ENCODE measurements at regions not wholly inside any gene's neighbourhood (a gene's known extent, or its start where the extent isn't known, plus 50 kb on each side); places are given as distances from the start of the nearest gene placed in this dataset.

- TF ChIP-seq EZH2phosphoT487 (conservative IDR thresholded peaks at IDR 0.05; ENCODE audit: low read length) (no peak), CTCF (IDR thresholded peaks at IDR 0.05; ENCODE audit: insufficient read depth, low read length, poor library complexity, severe bottlenecking) (no peak)
- H3K27ac ChIP-seq (ENCODE audit: low read depth, low read length): no peak overlapping the region
- no peaks in the 10 kb centered on the region for H3K27me3 ChIP-seq (ENCODE audit: low read length)
- H3K9ac ChIP-seq (ENCODE audit: low read length): no peak overlapping the region
- H3K9me2 ChIP-seq (replicated peaks; ENCODE audit: insufficient read depth, low read length): no peaks in the 10 kb centered on the region
- no peaks in the 10 kb centered on the region for H3F3A ChIP-seq (ENCODE audit: insufficient read depth)
- no peak overlapping the region for H3K4me2 ChIP-seq (ENCODE audit: low read depth, low read length, poor library complexity, severe bottlenecking)
- H2AFZ ChIP-seq (ENCODE audit: low read depth, low read length, severe bottlenecking): no peak overlapping the region
- H3K4me3 ChIP-seq (ENCODE audit: insufficient read depth, low read length, poor library complexity, severe bottlenecking): no peak overlapping the region
- no peaks in the 10 kb centered on the region for H3K79me2 ChIP-seq (ENCODE audit: insufficient read depth, low read length)
- H3K9me3 ChIP-seq (ENCODE audit: insufficient read depth, low read length): no peaks in the 10 kb centered on the region
- no peaks in the 10 kb centered on the region for H4K20me1 ChIP-seq (ENCODE audit: low read depth, low read length)
- no peaks in the 10 kb centered on the region for H3K36me3 ChIP-seq (ENCODE audit: low read length)
Observed at GRCh38 chr9:17894501-17895160, 315.8 kb downstream of the SH3GL2 start.

- H3K79me2 ChIP-seq (ENCODE audit: insufficient read depth, low read length): no peaks in the 10 kb centered on the region
- no peaks in the 10 kb centered on the region for H3K9me2 ChIP-seq (replicated peaks; ENCODE audit: insufficient read depth, low read length)
- no peak overlapping the region for H3K27ac ChIP-seq (ENCODE audit: low read depth, low read length)
- no peak overlapping the region for H2AFZ ChIP-seq (ENCODE audit: low read depth, low read length, severe bottlenecking)
- no peaks in the 10 kb centered on the region for H3K36me3 ChIP-seq (ENCODE audit: low read length)
- no peaks in the 10 kb centered on the region for H3K27me3 ChIP-seq (ENCODE audit: low read length)
- TF ChIP-seq CTCF (IDR thresholded peaks at IDR 0.05; ENCODE audit: insufficient read depth, low read length, poor library complexity, severe bottlenecking): no peak
- no peak for TF ChIP-seq EZH2phosphoT487 (conservative IDR thresholded peaks at IDR 0.05; ENCODE audit: low read length)
- H3K4me3 ChIP-seq (ENCODE audit: insufficient read depth, low read length, poor library complexity, severe bottlenecking): no peak overlapping the region
- no peaks in the 10 kb centered on the region for H3F3A ChIP-seq (ENCODE audit: insufficient read depth)
- no peak overlapping the region for H3K4me2 ChIP-seq (ENCODE audit: low read depth, low read length, poor library complexity, severe bottlenecking)
- H3K9ac ChIP-seq (ENCODE audit: low read length): no peak overlapping the region
- no peaks in the 10 kb centered on the region for H4K20me1 ChIP-seq (ENCODE audit: low read depth, low read length)
- H3K9me3 ChIP-seq (ENCODE audit: insufficient read depth, low read length): no peaks in the 10 kb centered on the region
Observed at GRCh38 chr9:17900606-17901005, 321.7 kb downstream of the SH3GL2 start.

GRCh38 chr9:17905366-17905765, 326.5 kb downstream of the SH3GL2 start:
- Histone ChIP-seq H3K4me3 (ENCODE audit: insufficient read depth, low read length, poor library complexity, severe bottlenecking) (no peak overlapping the region), H3F3A (ENCODE audit: insufficient read depth) (no peaks in the 10 kb centered on the region), H3K27ac (ENCODE audit: low read depth, low read length) (no peak overlapping the region), H3K36me3 (ENCODE audit: low read length) (no peaks in the 10 kb centered on the region), H4K20me1 (ENCODE audit: low read depth, low read length) (no peaks in the 10 kb centered on the region), H3K27me3 (ENCODE audit: low read length) (no peaks in the 10 kb centered on the region), H3K4me2 (ENCODE audit: low read depth, low read length, poor library complexity, severe bottlenecking) (no peak overlapping the region), H3K9me2 (replicated peaks; ENCODE audit: insufficient read depth, low read length) (no peaks in the 10 kb centered on the region), H3K79me2 (ENCODE audit: insufficient read depth, low read length) (no peaks in the 10 kb centered on the region), H3K9ac (ENCODE audit: low read length) (no peak overlapping the region), H3K9me3 (ENCODE audit: insufficient read depth, low read length) (no peaks in the 10 kb centered on the region), H2AFZ (ENCODE audit: low read depth, low read length, severe bottlenecking) (no peak overlapping the region)
- TF ChIP-seq EZH2phosphoT487 (conservative IDR thresholded peaks at IDR 0.05; ENCODE audit: low read length) (no peak), CTCF (IDR thresholded peaks at IDR 0.05; ENCODE audit: insufficient read depth, low read length, poor library complexity, severe bottlenecking) (no peak)

All from SU-DHL-6 (cell line).